ENCODE measurements at regions not wholly inside any gene's neighbourhood (a gene's known extent, or its start where the extent isn't known, plus 50 kb on each side); places are given as distances from the start of the nearest gene placed in this dataset.

DNA sequence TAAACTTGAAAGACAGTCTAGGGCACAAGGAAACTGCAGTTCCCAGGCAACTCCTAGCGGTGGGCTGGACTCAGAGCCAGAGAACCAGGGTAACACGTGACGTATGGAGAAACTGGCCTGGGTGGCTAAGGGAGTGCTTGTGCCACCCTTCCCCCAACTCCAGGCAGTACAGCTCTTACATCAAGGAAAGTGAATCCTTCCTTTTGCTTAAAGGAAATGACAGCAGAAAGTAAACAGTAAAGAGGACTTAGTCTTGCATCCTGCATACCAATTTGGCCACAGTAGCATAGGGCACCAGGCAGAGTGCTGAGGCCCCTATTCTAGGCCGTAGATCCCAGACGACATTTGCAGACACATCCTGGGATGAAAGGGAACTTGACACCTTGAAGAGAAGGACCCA, 322.8 kb downstream of the CD109 start (continued):
- TF ChIP-seq, protein P1, sequence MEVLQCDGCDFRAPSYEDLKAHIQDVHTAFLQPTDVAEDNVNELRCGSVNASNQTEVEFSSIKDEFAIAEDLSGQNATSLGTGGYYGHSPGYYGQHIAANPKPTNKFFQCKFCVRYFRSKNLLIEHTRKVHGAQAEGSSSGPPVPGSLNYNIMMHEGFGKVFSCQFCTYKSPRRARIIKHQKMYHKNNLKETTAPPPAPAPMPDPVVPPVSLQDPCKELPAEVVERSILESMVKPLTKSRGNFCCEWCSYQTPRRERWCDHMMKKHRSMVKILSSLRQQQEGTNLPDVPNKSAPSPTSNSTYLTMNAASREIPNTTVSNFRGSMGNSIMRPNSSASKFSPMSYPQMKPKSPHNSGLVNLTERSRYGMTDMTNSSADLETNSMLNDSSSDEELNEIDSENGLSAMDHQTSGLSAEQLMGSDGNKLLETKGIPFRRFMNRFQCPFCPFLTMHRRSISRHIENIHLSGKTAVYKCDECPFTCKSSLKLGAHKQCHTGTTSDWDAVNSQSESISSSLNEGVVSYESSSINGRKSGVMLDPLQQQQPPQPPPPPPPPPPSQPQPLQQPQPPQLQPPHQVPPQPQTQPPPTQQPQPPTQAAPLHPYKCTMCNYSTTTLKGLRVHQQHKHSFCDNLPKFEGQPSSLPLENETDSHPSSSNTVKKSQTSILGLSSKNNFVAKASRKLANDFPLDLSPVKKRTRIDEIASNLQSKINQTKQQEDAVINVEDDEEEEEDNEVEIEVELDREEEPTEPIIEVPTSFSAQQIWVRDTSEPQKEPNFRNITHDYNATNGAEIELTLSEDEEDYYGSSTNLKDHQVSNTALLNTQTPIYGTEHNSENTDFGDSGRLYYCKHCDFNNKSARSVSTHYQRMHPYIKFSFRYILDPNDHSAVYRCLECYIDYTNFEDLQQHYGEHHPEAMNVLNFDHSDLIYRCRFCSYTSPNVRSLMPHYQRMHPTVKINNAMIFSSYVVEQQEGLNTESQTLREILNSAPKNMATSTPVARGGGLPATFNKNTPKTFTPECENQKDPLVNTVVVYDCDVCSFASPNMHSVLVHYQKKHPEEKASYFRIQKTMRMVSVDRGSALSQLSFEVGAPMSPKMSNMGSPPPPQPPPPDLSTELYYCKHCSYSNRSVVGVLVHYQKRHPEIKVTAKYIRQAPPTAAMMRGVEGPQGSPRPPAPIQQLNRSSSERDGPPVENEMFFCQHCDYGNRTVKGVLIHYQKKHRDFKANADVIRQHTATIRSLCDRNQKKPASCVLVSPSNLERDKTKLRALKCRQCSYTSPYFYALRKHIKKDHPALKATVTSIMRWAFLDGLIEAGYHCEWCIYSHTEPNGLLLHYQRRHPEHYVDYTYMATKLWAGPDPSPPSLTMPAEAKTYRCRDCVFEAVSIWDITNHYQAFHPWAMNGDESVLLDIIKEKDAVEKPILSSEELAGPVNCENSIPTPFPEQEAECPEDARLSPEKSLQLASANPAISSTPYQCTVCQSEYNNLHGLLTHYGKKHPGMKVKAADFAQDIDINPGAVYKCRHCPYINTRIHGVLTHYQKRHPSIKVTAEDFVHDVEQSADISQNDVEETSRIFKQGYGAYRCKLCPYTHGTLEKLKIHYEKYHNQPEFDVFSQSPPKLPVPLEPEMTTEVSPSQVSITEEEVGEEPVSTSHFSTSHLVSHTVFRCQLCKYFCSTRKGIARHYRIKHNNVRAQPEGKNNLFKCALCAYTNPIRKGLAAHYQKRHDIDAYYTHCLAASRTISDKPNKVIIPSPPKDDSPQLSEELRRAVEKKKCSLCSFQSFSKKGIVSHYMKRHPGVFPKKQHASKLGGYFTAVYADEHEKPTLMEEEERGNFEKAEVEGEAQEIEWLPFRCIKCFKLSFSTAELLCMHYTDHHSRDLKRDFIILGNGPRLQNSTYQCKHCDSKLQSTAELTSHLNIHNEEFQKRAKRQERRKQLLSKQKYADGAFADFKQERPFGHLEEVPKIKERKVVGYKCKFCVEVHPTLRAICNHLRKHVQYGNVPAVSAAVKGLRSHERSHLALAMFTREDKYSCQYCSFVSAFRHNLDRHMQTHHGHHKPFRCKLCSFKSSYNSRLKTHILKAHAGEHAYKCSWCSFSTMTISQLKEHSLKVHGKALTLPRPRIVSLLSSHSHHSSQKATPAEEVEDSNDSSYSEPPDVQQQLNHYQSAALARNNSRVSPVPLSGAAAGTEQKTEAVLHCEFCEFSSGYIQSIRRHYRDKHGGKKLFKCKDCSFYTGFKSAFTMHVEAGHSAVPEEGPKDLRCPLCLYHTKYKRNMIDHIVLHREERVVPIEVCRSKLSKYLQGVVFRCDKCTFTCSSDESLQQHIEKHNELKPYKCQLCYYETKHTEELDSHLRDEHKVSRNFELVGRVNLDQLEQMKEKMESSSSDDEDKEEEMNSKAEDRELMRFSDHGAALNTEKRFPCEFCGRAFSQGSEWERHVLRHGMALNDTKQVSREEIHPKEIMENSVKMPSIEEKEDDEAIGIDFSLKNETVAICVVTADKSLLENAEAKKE (CRISPR knock-in tag; IDR thresholded peaks at IDR 0.05) = no peak
- TF ChIP-seq CREB1 (CRISPR knock-in tag; IDR thresholded peaks at IDR 0.05; ENCODE audit: low read depth) (no peak), POLR2AphosphoS5 (IDR thresholded peaks at IDR 0.05; ENCODE audit: low read depth) (no peak), ZNF114 (CRISPR knock-in tag; IDR thresholded peaks at IDR 0.05) (no peak), JUNB (IDR thresholded peaks at IDR 0.05; ENCODE audit: unreplicated experiment) (no peak)
- TF ChIP-seq, protein P2, sequence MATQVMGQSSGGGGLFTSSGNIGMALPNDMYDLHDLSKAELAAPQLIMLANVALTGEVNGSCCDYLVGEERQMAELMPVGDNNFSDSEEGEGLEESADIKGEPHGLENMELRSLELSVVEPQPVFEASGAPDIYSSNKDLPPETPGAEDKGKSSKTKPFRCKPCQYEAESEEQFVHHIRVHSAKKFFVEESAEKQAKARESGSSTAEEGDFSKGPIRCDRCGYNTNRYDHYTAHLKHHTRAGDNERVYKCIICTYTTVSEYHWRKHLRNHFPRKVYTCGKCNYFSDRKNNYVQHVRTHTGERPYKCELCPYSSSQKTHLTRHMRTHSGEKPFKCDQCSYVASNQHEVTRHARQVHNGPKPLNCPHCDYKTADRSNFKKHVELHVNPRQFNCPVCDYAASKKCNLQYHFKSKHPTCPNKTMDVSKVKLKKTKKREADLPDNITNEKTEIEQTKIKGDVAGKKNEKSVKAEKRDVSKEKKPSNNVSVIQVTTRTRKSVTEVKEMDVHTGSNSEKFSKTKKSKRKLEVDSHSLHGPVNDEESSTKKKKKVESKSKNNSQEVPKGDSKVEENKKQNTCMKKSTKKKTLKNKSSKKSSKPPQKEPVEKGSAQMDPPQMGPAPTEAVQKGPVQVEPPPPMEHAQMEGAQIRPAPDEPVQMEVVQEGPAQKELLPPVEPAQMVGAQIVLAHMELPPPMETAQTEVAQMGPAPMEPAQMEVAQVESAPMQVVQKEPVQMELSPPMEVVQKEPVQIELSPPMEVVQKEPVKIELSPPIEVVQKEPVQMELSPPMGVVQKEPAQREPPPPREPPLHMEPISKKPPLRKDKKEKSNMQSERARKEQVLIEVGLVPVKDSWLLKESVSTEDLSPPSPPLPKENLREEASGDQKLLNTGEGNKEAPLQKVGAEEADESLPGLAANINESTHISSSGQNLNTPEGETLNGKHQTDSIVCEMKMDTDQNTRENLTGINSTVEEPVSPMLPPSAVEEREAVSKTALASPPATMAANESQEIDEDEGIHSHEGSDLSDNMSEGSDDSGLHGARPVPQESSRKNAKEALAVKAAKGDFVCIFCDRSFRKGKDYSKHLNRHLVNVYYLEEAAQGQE (IDR thresholded peaks at IDR 0.05; ENCODE audit: unreplicated experiment) = no peak

DNA sequence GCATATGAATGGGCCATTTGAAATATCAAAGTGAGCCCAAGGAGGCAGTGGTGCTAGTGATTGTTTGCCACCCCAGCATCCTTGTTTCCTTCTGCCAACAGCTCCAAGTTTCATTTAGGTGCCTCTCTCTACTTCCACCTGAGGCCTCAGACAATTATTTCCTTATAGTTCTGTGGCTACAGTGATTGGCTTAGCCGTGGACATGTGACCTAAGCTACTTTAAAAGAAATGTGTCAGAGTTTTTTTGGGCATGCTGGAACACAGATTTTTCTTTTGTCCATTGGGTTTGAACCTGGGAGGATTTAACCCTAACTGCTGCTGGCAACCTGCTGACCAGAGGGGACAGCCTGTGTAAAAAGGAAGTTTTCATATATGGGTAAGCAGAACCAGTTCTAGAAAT, 319.4 kb downstream of the CD109 start:
- peaks cover 27% of the 10 kb centered on the region for H3K36me3 Mint-ChIP-seq (ENCODE audit: low read depth)
- no peak for ATAC-seq
- H3K79me2 ChIP-seq (replicated peaks; ENCODE audit: insufficient read depth) = no peaks in the 10 kb centered on the region
- no peaks in the 10 kb centered on the region for H3K4me1 Mint-ChIP-seq
- no peaks in the 10 kb centered on the region for H3K27me3 Mint-ChIP-seq (ENCODE audit: insufficient read depth, low read depth, poor library complexity)
- no peak overlapping the region for H3K4me3 Mint-ChIP-seq
- H3K27ac ChIP-seq (ENCODE audit: low read depth) = no peak overlapping the region
- no peak for DNase-seq (ENCODE audit: low spot score)
- H3K9me3 Mint-ChIP-seq = peaks cover 56% of the 10 kb centered on the region
- peaks cover 5% of the 10 kb centered on the region; the same call in 1 of the 2 replicates for H3K36me3 ChIP-seq (ENCODE audit: insufficient read depth)
- no peaks in the 10 kb centered on the region for H3F3A ChIP-seq (replicated peaks; ENCODE audit: low read depth)
- 0 out of 2 replicates have a peak overlapping the region, but pooled peaks have one; percentile 23 for H2AFZ ChIP-seq
- H3K4me1 ChIP-seq (ENCODE audit: insufficient read depth) = no peaks in the 10 kb centered on the region
- no peak overlapping the region for H3K4me2 ChIP-seq
- H3K4me3 ChIP-seq = no peak overlapping the region
- 0 out of 2 replicates have a peak, but pooled peaks cover 2% of the 10 kb centered on the region for H3K9me2 ChIP-seq (ENCODE audit: insufficient read depth)
- H4K20me1 ChIP-seq (replicated peaks; ENCODE audit: insufficient read depth) = no peaks in the 10 kb centered on the region
- H3K27ac Mint-ChIP-seq = no peak overlapping the region
- H3K27me3 ChIP-seq (ENCODE audit: insufficient read depth) = no peaks in the 10 kb centered on the region
- TF ChIP-seq JUNB (IDR thresholded peaks at IDR 0.05; ENCODE audit: unreplicated experiment) (no peak), STAT1 (IDR thresholded peaks at IDR 0.05; ENCODE audit: unreplicated experiment) (no peak), CREB1 (CRISPR knock-in tag; IDR thresholded peaks at IDR 0.05; ENCODE audit: low read depth) (no peak)

All from GM23338 (cell line).